Muscle of leg (tissue), 3 donors: ENCODE measurements at regions not wholly inside any gene's neighbourhood (a gene's known extent, or its start where the extent isn't known, plus 50 kb on each side); places are given as distances from the start of the nearest gene placed in this dataset.
A peak's percentile ranks its signal among the peaks of the same experiment; 100 is the strongest.

Source experiments
- DNase-seq: peaks from one replicate; pipeline ENCODE4 v3.0.0; 2013
- H3K27ac ChIP-seq: one replicate; pipeline ENCODE4 v1.5.1; 2013; ENCODE audit warnings: mild to moderate bottlenecking, low read length, control low read depth
- H3K27me3 ChIP-seq: one replicate; pipeline ENCODE4 v1.6.1; 2013; ENCODE audit warnings: low read length; ENCODE audit not compliant: control insufficient read depth, insufficient read depth
- H3K36me3 ChIP-seq: one replicate; pipeline ENCODE4 v1.6.1; 2013; ENCODE audit warnings: low read length; ENCODE audit not compliant: control insufficient read depth, insufficient read depth
- H3K4me1 ChIP-seq: one replicate; pipeline ENCODE4 v1.6.1; 2013; ENCODE audit warnings: low read length; ENCODE audit not compliant: control insufficient read depth, insufficient read depth
- H3K4me3 ChIP-seq: one replicate; pipeline ENCODE4 v1.5.1; 2013; ENCODE audit warnings: low read length, control low read depth
- H3K9me3 ChIP-seq: replicated peaks from 2 replicates; pipeline ENCODE4 v1.6.1; 2013; ENCODE audit warnings: low read depth, low read length; ENCODE audit not compliant: control insufficient read depth
- WGBS: methylation state at CpG from one replicate; pipeline ENCODE4 v1.1.5; 2013; ENCODE audit warnings: missing lambda C conversion rate; ENCODE audit not compliant: insufficient coverage; 5-methylcytosine and 5-hydroxymethylcytosine counted together

GRCh38 chr4:138707746-138708677 is 307.6 kb upstream of the NOCT start:
- Histone ChIP-seq H3K27ac (no peak overlapping the region), H3K4me3 (no peak overlapping the region), H3K4me1 (no peaks in the 10 kb centered on the region), H3K36me3 (no peaks in the 10 kb centered on the region), H3K9me3 (no peaks in the 10 kb centered on the region), H3K27me3 (no peaks in the 10 kb centered on the region)
- peak; percentile 10 for DNase-seq
- WGBS = 66% methylated on average over 4 of the region's 8 CpGs

- Histone ChIP-seq H3K36me3 (no peaks in the 10 kb centered on the region), H3K9me3 (no peaks in the 10 kb centered on the region), H3K27me3 (no peaks in the 10 kb centered on the region), H3K4me1 (no peaks in the 10 kb centered on the region), H3K4me3 (no peak overlapping the region), H3K27ac (no peak overlapping the region)
- no peak for DNase-seq
- WGBS = no CpG with 5 or more reads among the region's 2 CpGs
Observed at GRCh38 chr4:138706201-138706600, 309.4 kb upstream of the NOCT start.

GRCh38 chr4:138702190-138702824 is 313.3 kb upstream of the NOCT start:
- no peak overlapping the region for H3K4me3 ChIP-seq
- peak; percentile 93 for DNase-seq
- H3K9me3 ChIP-seq = no peaks in the 10 kb centered on the region
- peak overlapping the region; percentile 44 for H3K27ac ChIP-seq
- no CpG with 5 or more reads among the region's 3 CpGs for WGBS
- H3K27me3 ChIP-seq = no peaks in the 10 kb centered on the region
- H3K36me3 ChIP-seq = no peaks in the 10 kb centered on the region
- no peaks in the 10 kb centered on the region for H3K4me1 ChIP-seq

- 86% methylated on average over 1 of the region's 3 CpGs for WGBS
- H3K4me3 ChIP-seq = no peak overlapping the region
- H3K9me3 ChIP-seq = no peaks in the 10 kb centered on the region
- no peaks in the 10 kb centered on the region for H3K27me3 ChIP-seq
- no peak overlapping the region for H3K27ac ChIP-seq
- no peaks in the 10 kb centered on the region for H3K36me3 ChIP-seq
- no peaks in the 10 kb centered on the region for H3K4me1 ChIP-seq
- no peak for DNase-seq
Observed at GRCh38 chr4:138698641-138699040, 316.9 kb upstream of the NOCT start.

GRCh38 chr4:138697851-138698250 is 317.7 kb upstream of the NOCT start:
- H3K27me3 ChIP-seq = no peaks in the 10 kb centered on the region
- 83% methylated on average over 1 of the region's 1 CpG for WGBS
- H3K36me3 ChIP-seq = no peaks in the 10 kb centered on the region
- no peaks in the 10 kb centered on the region for H3K9me3 ChIP-seq
- DNase-seq = no peak
- no peak overlapping the region for H3K4me3 ChIP-seq
- no peaks in the 10 kb centered on the region for H3K4me1 ChIP-seq
- H3K27ac ChIP-seq = no peak overlapping the region

GRCh38 chr4:138696771-138697170 is 318.8 kb upstream of the NOCT start:
- Histone ChIP-seq H3K27ac (no peak overlapping the region), H3K27me3 (no peaks in the 10 kb centered on the region), H3K36me3 (no peaks in the 10 kb centered on the region), H3K4me1 (no peaks in the 10 kb centered on the region), H3K4me3 (no peak overlapping the region), H3K9me3 (no peaks in the 10 kb centered on the region)
- WGBS = no CpG with 5 or more reads among the region's 8 CpGs
- DNase-seq = no peak

GRCh38 chr4:138696058-138696457 is 319.5 kb upstream of the NOCT start:
- no peak overlapping the region for H3K27ac ChIP-seq

GRCh38 chr4:138693526-138693925 is 322.1 kb upstream of the NOCT start:
- peak overlapping the region; percentile 10 for H3K27ac ChIP-seq
- DNase-seq = no peak
- H3K36me3 ChIP-seq = no peaks in the 10 kb centered on the region
- no peaks in the 10 kb centered on the region for H3K9me3 ChIP-seq
- no peaks in the 10 kb centered on the region for H3K27me3 ChIP-seq
- WGBS = no CpG with 5 or more reads among the region's 3 CpGs
- H3K4me1 ChIP-seq = peaks cover 6% of the 10 kb centered on the region
- no peak overlapping the region for H3K4me3 ChIP-seq

More at GRCh38 chr4:138696058-138696457, 319.5 kb upstream of the NOCT start:
- no peaks in the 10 kb centered on the region for H3K36me3 ChIP-seq
- WGBS = no CpG with 5 or more reads among the region's 2 CpGs
- H3K27me3 ChIP-seq = no peaks in the 10 kb centered on the region
- no peak for DNase-seq
- no peaks in the 10 kb centered on the region for H3K9me3 ChIP-seq
- no peaks in the 10 kb centered on the region for H3K4me1 ChIP-seq
- no peak overlapping the region for H3K4me3 ChIP-seq

GRCh38 chr4:138692411-138692810 is 323.2 kb upstream of the NOCT start:
- Histone ChIP-seq H3K4me3 (no peak overlapping the region), H3K9me3 (no peaks in the 10 kb centered on the region), H3K27me3 (no peaks in the 10 kb centered on the region), H3K27ac (no peak overlapping the region), H3K4me1 (peaks cover 6% of the 10 kb centered on the region), H3K36me3 (no peaks in the 10 kb centered on the region)
- no peak for DNase-seq

- H3K4me1 ChIP-seq = peaks cover 9% of the 10 kb centered on the region
- no peak overlapping the region for H3K27ac ChIP-seq
- H3K36me3 ChIP-seq = no peaks in the 10 kb centered on the region
- WGBS = 79% methylated on average over 4 of the region's 6 CpGs
- H3K27me3 ChIP-seq = peaks cover 2% of the 10 kb centered on the region
- no peak overlapping the region for H3K4me3 ChIP-seq
- no peak for DNase-seq
- no peaks in the 10 kb centered on the region for H3K9me3 ChIP-seq
Observed at GRCh38 chr4:138689593-138689992, 326.0 kb upstream of the NOCT start.
